RKO (cell line): ENCODE measurements at regions not wholly inside any gene's neighbourhood (a gene's known extent, or its start where the extent isn't known, plus 50 kb on each side); places are given as distances from the start of the nearest gene placed in this dataset.
A peak's percentile ranks its signal among the peaks of the same experiment; 100 is the strongest.
"Not testable (repeated sequence)": the region's sequence is repeated elsewhere in the genome, so short reads cannot be mapped to it uniquely, and the experiment has no call there.

ENCODE experiments used
- DNase-seq: peaks from one replicate; pipeline ENCODE4 v3.0.0-alpha.2; 2016; ENCODE audit warnings: low spot score

GRCh38 chr12:38480594-38480993 lies 164.0 kb downstream of the ALG10B start:
- no peak for DNase-seq

- no peak for DNase-seq
Measured at GRCh38 chr12:38484821-38485449, 168.4 kb downstream of the ALG10B start.

- DNase-seq = no peak
Measured at GRCh38 chr12:38488866-38489265, 172.3 kb downstream of the ALG10B start.

GRCh38 chr12:38490073-38490472 lies 173.5 kb downstream of the ALG10B start:
- no peak for DNase-seq

- no peak for DNase-seq
Measured at GRCh38 chr12:38490941-38491340, 174.4 kb downstream of the ALG10B start.

- no peak for DNase-seq
Measured at GRCh38 chr12:38501481-38501880, 184.9 kb downstream of the ALG10B start.

- DNase-seq = no peak
Measured at GRCh38 chr12:38501991-38502390, 185.4 kb downstream of the ALG10B start.

- DNase-seq = no peak
Measured at GRCh38 chr12:38502415-38502814, 185.8 kb downstream of the ALG10B start.

- no peak for DNase-seq
Measured at GRCh38 chr12:38507839-38508238, 191.3 kb downstream of the ALG10B start.

- no peak for DNase-seq
Measured at GRCh38 chr12:38508246-38508645, 191.7 kb downstream of the ALG10B start.

- no peak for DNase-seq
Measured at GRCh38 chr12:38515912-38516311, 199.3 kb downstream of the ALG10B start.

- DNase-seq = no peak
Measured at GRCh38 chr12:38516418-38516817, 199.8 kb downstream of the ALG10B start.

- DNase-seq = no peak
Measured at GRCh38 chr12:38523920-38524319, 207.3 kb downstream of the ALG10B start.

- DNase-seq = no peak
Measured at GRCh38 chr12:38527631-38528030, 211.1 kb downstream of the ALG10B start.

GRCh38 chr12:38528527-38528926 lies 212.0 kb downstream of the ALG10B start:
- DNase-seq = no peak

GRCh38 chr12:38529281-38529680 lies 212.7 kb downstream of the ALG10B start:
- DNase-seq = not testable (repeated sequence)

GRCh38 chr12:38538319-38538718 lies 221.7 kb downstream of the ALG10B start:
- DNase-seq = no peak

- DNase-seq = no peak
Measured at GRCh38 chr12:38540156-38540555, 223.6 kb downstream of the ALG10B start.

GRCh38 chr12:38541849-38542248 lies 225.3 kb downstream of the ALG10B start:
- no peak for DNase-seq

GRCh38 chr12:38543151-38543550 lies 226.6 kb downstream of the ALG10B start:
- no peak for DNase-seq

- DNase-seq = no peak
Measured at GRCh38 chr12:38544330-38545066, 227.9 kb downstream of the ALG10B start.

- DNase-seq = no peak
Measured at GRCh38 chr12:38547586-38547985, 231.0 kb downstream of the ALG10B start.

- peak; percentile 20 for DNase-seq
Measured at GRCh38 chr12:38555620-38556591, 239.3 kb downstream of the ALG10B start.
